GM12801 (cell line): ENCODE measurements at regions not wholly inside any gene's neighbourhood (a gene's known extent, or its start where the extent isn't known, plus 50 kb on each side); places are given as distances from the start of the nearest gene placed in this dataset.

ENCODE experiments used
- CTCF ChIP-seq: IDR thresholded peaks from one replicate; pipeline ENCODE4 v1.5.1; 2011; ENCODE audit warnings: control low read depth; ENCODE audit not compliant: insufficient read length; ENCODE audit errors: extremely low read depth

- TF ChIP-seq CTCF: no peak
Measured at GRCh38 chr5:72628771-72629371, 121.7 kb upstream of the ZNF366 start.

- no peak for TF ChIP-seq CTCF
Measured at GRCh38 chr5:72625332-72625731, 118.1 kb upstream of the ZNF366 start.

GRCh38 chr5:72624641-72625236 is 117.5 kb upstream of the ZNF366 start:
- no peak for TF ChIP-seq CTCF

- no peak for TF ChIP-seq CTCF
Measured at GRCh38 chr5:72623936-72624335, 116.7 kb upstream of the ZNF366 start.

GRCh38 chr5:72623323-72623722 is 116.1 kb upstream of the ZNF366 start:
- TF ChIP-seq CTCF: no peak

GRCh38 chr5:72622170-72622760 is 115.1 kb upstream of the ZNF366 start:
- no peak for TF ChIP-seq CTCF

- TF ChIP-seq CTCF: no peak
Measured at GRCh38 chr5:72621576-72621975, 114.4 kb upstream of the ZNF366 start.
